ENCODE measurements at regions not wholly inside any gene's neighbourhood (a gene's known extent, or its start where the extent isn't known, plus 50 kb on each side); places are given as distances from the start of the nearest gene placed in this dataset.

GRCh38 chr10:108624052-108624451 lies 1299.3 kb downstream of the XPNPEP1 start:
- TF ChIP-seq CTCF (IDR thresholded peaks at IDR 0.05; ENCODE audit: insufficient read depth, low read length, poor library complexity, severe bottlenecking) = no peak
- TF ChIP-seq EZH2phosphoT487 (conservative IDR thresholded peaks at IDR 0.05; ENCODE audit: low read length) = no peak
